ENCODE measurements at regions not wholly inside any gene's neighbourhood (a gene's known extent, or its start where the extent isn't known, plus 50 kb on each side); places are given as distances from the start of the nearest gene placed in this dataset.

DNA sequence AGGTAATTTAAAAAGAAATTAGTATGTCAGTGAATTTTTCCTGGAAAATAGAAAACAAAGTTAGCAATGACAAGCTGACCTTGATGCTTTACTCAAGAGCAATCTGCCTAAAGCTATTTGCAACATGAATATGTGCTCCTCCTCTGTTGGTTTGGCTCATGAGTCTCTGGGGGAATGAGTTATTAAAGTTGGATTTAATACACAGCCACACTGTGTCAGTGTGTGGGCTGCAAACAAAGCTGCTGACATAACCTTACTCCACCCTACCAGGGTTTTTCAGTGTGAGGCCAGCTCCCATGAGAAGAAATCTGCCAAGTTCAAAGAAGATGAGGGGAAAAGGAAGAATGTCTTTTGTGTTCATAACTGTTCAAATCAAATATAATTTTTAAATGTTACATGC is 280.5 kb downstream of the TLL1 start:
- Histone ChIP-seq H3K27ac (replicated peaks in 1 of 4) (no peak overlapping the region), H3K4me1 (peaks cover 0 to 15% (median 4%) of the 10 kb centered on the region in 4 donors), H3K4me3 (no peak overlapping the region), H3K9me3 (no peaks in the 10 kb centered on the region), H3K36me3 (no peaks in the 10 kb centered on the region), H3K27me3 (no peaks in the 10 kb centered on the region)
- no peak for DNase-seq (ENCODE audit: extremely low spot score)
- intact Hi-C loops (cut with DNase I): no loop called here
- TF ChIP-seq POLR2AphosphoS5 (IDR thresholded peaks at IDR 0.05) (no peak), POLR2A (IDR thresholded peaks at IDR 0.05; ENCODE audit: low read depth) (no peak), EP300 (IDR thresholded peaks at IDR 0.05) (no peak)
- TF ChIP-seq, protein P1, sequence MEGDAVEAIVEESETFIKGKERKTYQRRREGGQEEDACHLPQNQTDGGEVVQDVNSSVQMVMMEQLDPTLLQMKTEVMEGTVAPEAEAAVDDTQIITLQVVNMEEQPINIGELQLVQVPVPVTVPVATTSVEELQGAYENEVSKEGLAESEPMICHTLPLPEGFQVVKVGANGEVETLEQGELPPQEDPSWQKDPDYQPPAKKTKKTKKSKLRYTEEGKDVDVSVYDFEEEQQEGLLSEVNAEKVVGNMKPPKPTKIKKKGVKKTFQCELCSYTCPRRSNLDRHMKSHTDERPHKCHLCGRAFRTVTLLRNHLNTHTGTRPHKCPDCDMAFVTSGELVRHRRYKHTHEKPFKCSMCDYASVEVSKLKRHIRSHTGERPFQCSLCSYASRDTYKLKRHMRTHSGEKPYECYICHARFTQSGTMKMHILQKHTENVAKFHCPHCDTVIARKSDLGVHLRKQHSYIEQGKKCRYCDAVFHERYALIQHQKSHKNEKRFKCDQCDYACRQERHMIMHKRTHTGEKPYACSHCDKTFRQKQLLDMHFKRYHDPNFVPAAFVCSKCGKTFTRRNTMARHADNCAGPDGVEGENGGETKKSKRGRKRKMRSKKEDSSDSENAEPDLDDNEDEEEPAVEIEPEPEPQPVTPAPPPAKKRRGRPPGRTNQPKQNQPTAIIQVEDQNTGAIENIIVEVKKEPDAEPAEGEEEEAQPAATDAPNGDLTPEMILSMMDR (IDR thresholded peaks at IDR 0.05): no peak

DNA sequence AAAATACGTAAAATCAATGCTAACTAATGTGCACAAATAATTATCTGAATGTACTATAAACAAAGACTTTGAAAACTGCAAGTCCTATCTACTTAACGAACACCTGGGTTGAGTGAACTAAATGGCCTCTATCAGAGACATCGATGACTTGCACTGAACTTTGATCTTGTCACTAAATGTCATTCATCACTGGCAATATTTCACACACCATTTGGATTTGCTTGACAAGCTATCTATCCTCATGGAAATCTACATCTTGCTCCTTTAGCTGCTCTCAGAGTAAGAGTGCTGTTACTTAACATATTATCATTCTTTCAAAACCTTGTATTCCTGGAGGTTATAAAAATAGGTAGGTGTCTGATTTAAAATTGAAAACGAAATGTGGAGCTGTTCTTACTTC is 289.3 kb downstream of the TLL1 start:
- Histone ChIP-seq H3K4me3 (no peak overlapping the region), H3K4me1 (peaks cover 0 to 3% (median 0%) of the 10 kb centered on the region in 4 donors), H3K27ac (replicated peaks in 1 of 4) (no peak overlapping the region), H3K9me3 (no peaks in the 10 kb centered on the region), H3K36me3 (no peaks in the 10 kb centered on the region), H3K27me3 (no peaks in the 10 kb centered on the region)
- no peak for DNase-seq (ENCODE audit: extremely low spot score)
- TF ChIP-seq, protein P1 (IDR thresholded peaks at IDR 0.05): no peak
- TF ChIP-seq POLR2AphosphoS5 (IDR thresholded peaks at IDR 0.05) (no peak), POLR2A (IDR thresholded peaks at IDR 0.05; ENCODE audit: low read depth) (no peak)
- WGBS: 71% methylated on average over 4 of the region's 4 CpGs
- intact Hi-C loops (cut with DNase I): loop anchor here (10.0 kb wide), 1 partner anchor 1912 kb away; no protein-coding TSS in a partner anchor

DNA sequence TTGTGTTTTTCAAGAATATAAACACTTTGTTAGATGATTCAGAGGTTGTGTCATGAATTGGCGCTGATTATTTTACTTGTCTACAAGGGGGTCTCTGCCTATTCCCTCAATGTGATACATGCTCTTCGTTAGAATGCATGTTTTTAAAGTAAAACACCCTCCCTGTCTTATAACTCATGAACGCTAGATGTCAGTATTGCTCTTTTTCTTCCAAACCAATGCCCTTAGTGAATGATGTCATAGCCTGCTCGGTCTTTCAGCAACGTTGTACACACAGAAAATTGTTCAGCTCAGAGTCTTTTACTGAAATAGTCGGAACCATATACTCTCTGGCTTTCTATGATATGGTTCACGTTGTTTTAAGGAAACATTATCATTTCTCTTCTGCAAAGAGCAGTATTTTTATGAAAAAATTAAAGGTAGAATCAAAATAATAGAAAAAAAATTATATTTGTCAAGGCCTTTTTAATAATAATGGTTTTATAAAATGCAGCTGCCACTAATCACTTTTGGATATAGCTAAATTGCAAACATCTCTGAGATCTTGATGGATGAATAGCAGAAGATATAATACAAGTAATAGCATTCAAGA is 292.9 kb downstream of the TLL1 start:
- no peak for TF ChIP-seq POLR2AphosphoS5 (IDR thresholded peaks at IDR 0.05)
- TF ChIP-seq, protein P1 (IDR thresholded peaks at IDR 0.05): peak; percentile 71 to 81 (median 73)
- Histone ChIP-seq H3K36me3 (no peaks in the 10 kb centered on the region), H3K4me1 (no peaks in the 10 kb centered on the region), H3K9me3 (no peaks in the 10 kb centered on the region), H3K4me3 (no peak overlapping the region), H3K27ac (replicated peaks in 1 of 4) (no peak overlapping the region), H3K27me3 (no peaks in the 10 kb centered on the region)
- WGBS: 4% methylated on average over 7 of the region's 7 CpGs
- intact Hi-C loops (cut with DNase I): loop anchor here (5.0 to 10.0 kb wide), 3 partner anchors 86 to 1909 kb away; no protein-coding TSS in a partner anchor
- DNase-seq (ENCODE audit: extremely low spot score): no peak

DNA sequence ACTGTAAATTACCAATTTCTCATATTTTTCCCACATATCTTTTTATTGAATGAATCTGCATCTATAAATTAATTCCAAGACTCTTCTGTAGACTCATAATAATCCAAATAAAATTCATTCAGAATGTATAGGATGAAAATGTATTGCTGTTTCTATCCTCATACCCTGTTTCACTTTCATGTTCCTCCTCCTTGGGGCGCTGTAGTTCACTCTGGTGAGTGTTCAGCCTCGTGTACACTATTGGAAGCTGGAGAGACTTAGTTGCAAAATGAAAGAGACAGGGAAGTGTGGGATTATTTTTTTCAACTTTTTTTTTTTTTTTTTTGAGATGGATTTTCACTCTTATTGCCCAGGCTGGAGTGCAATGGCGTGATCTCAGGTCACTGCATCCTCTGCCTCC is 296.1 kb downstream of the TLL1 start:
- no peak overlapping the region for H3K27ac ChIP-seq (replicated peaks in 1 of 4)
- WGBS: 70% methylated on average over 3 of the region's 3 CpGs
- no peak overlapping the region for H3K4me3 ChIP-seq
- TF ChIP-seq POLR2AphosphoS5 (IDR thresholded peaks at IDR 0.05): no peak
- TF ChIP-seq, protein P1 (IDR thresholded peaks at IDR 0.05): no peak
- TF ChIP-seq EP300 (IDR thresholded peaks at IDR 0.05): no peak
- TF ChIP-seq POLR2A (IDR thresholded peaks at IDR 0.05; ENCODE audit: low read depth): no peak
- H3K36me3 ChIP-seq: no peaks in the 10 kb centered on the region
- DNase-seq (ENCODE audit: extremely low spot score): no peak
- H3K27me3 ChIP-seq: no peaks in the 10 kb centered on the region
- intact Hi-C loops (cut with DNase I): loop anchor here (5.0 to 10.0 kb wide), 3 partner anchors 83 to 1906 kb away; no protein-coding TSS in a partner anchor
- H3K4me1 ChIP-seq: no peaks in the 10 kb centered on the region
- H3K9me3 ChIP-seq: peaks cover 0 to 6% (median 3%) of the 10 kb centered on the region in 4 donors

DNA sequence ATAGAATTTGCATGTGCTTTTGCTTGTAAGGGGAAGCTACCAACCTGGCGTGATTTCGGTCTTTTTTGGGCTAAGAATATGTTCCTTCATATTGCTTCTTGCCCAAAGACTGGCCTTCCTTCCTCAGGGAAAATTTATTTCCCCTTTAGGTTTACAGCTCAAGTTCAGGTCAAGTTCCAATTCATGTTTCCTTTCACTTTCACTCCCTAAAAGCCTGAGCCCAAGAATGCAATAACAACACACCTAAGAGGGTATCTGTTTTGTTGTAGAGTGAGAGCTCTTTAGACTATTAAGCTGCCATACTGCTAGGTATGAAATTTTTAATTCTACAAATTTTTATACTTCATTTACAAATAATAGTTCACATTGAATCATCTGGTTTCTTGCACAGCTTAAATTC is 299.6 kb downstream of the TLL1 start:
- Histone ChIP-seq H3K4me1 (no peaks in the 10 kb centered on the region), H3K9me3 (peaks cover 0 to 6% (median 3%) of the 10 kb centered on the region in 4 donors), H3K4me3 (no peak overlapping the region), H3K36me3 (no peaks in the 10 kb centered on the region), H3K27me3 (no peaks in the 10 kb centered on the region), H3K27ac (replicated peaks in 1 of 4) (no peak overlapping the region)
- 90% methylated on average over 2 of the region's 2 CpGs for WGBS
- intact Hi-C loops (cut with DNase I): no loop called here
- DNase-seq (ENCODE audit: extremely low spot score): no peak
- TF ChIP-seq EP300 (IDR thresholded peaks at IDR 0.05) (no peak), POLR2AphosphoS5 (IDR thresholded peaks at IDR 0.05) (no peak), POLR2A (IDR thresholded peaks at IDR 0.05; ENCODE audit: low read depth) (no peak)
- TF ChIP-seq, protein P1 (IDR thresholded peaks at IDR 0.05): no peak

Measured in esophagus muscularis mucosa (tissue), 4 donors.